ENCODE measurements at regions not wholly inside any gene's neighbourhood (a gene's known extent, or its start where the extent isn't known, plus 50 kb on each side); places are given as distances from the start of the nearest gene placed in this dataset.

DNA sequence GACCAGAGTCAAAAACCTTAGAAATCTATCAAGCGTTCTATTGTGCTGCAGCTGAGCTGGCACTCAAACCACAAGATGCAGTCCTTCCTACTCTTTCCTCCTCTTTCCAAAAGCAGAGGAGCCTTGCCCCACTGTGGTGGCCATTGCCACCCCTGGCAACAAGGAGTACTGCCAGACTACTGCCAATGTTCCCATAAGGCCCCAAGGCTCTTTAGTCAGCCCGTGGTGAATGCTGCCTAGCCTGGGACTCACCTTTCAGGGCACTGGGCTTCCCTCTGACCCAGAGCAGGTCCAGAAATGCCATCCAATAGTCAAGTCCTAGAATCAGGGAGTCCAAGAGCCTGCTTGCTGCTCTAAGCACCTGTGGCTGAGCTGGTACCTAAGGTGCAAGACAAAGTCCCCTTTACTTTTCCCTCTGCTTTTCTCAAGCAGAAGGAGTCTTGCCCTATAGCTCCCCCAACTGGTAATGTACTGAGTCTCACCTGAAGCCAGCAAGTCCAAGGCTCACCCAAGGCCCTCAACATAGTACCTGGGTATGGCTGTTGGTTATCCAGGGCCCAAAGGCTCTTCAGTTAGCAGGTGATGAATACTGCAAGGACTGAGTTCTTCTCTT, 219.4 kb downstream of the ATPSCKMT start:
- no peaks in the 10 kb centered on the region; a peak in 1 of 7 replicates for H3K4me1 ChIP-seq (replicated peaks in 1 of 4; ENCODE audit: control insufficient read depth in 3 of 4, insufficient read depth in 4 of 4, low read length in 3 of 4)
- H3K4me3 ChIP-seq (ENCODE audit: extremely low read depth in 1 of 4, insufficient read depth in 2 of 4, low read depth in 3 of 4, low read length in 4 of 4) = no peak overlapping the region
- 97% methylated on average over 2 of the region's 2 CpGs; no CpG with 5 or more reads in 1 of the 2 experiments for WGBS, 2 experiments (ENCODE audit: extremely low coverage in 1 of 2, insufficient coverage in 1 of 2, insufficient read length in 1 of 2, insufficient replicate concordance in 2 of 2, low coverage in 1 of 2, low lambda C conversion rate in 2 of 2, missing lambda C conversion rate in 1 of 2)
- H3K27ac ChIP-seq (ENCODE audit: low read depth, low read length) = no peak overlapping the region
- TF ChIP-seq CTBP2 (IDR thresholded peaks at IDR 0.05; ENCODE audit: borderline replicate concordance, insufficient read depth, insufficient read length, low read length) (no peak), GABPA (IDR thresholded peaks at IDR 0.05; ENCODE audit: borderline replicate concordance, insufficient read depth, low read length) (no peak), CBX8 (IDR thresholded peaks at IDR 0.05; ENCODE audit: borderline replicate concordance, low read depth, low read length) (no peak), RAD21 (IDR thresholded peaks at IDR 0.05 in 1 of 2, conservative IDR thresholded peaks at IDR 0.05 in 1 of 2; ENCODE audit: low read depth in 2 of 2, low read length in 2 of 2) (peak; percentile 75 to 85), CEBPB (IDR thresholded peaks at IDR 0.05; ENCODE audit: low read depth, low read length) (no peak), KDM1A (IDR thresholded peaks at IDR 0.05; ENCODE audit: borderline replicate concordance, low read length) (no peak), SIN3A (conservative IDR thresholded peaks at IDR 0.05 in 1 of 2, IDR thresholded peaks at IDR 0.05 in 1 of 2; ENCODE audit: low read depth in 1 of 2, low read length in 2 of 2) (no peak)
- TF ChIP-seq, protein P1, sequence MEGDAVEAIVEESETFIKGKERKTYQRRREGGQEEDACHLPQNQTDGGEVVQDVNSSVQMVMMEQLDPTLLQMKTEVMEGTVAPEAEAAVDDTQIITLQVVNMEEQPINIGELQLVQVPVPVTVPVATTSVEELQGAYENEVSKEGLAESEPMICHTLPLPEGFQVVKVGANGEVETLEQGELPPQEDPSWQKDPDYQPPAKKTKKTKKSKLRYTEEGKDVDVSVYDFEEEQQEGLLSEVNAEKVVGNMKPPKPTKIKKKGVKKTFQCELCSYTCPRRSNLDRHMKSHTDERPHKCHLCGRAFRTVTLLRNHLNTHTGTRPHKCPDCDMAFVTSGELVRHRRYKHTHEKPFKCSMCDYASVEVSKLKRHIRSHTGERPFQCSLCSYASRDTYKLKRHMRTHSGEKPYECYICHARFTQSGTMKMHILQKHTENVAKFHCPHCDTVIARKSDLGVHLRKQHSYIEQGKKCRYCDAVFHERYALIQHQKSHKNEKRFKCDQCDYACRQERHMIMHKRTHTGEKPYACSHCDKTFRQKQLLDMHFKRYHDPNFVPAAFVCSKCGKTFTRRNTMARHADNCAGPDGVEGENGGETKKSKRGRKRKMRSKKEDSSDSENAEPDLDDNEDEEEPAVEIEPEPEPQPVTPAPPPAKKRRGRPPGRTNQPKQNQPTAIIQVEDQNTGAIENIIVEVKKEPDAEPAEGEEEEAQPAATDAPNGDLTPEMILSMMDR (IDR thresholded peaks at IDR 0.05; ENCODE audit: control extremely low read depth in 1 of 3, insufficient read depth in 1 of 3, low read depth in 1 of 3, low read length in 3 of 3) = peak; percentile 48 to 68 (median 67)
- FAIRE-seq (peak; percentile 82), DNase-seq (ENCODE audit: low read depth in 1 of 2, low spot score in 2 of 2) (peak in 1 of 2 experiments; percentile 62)
- no peak overlapping the region for H3K56ac ChIP-seq (replicated peaks; ENCODE audit: insufficient read length, low read depth, low read length)
- H3K23me2 ChIP-seq (ENCODE audit: low read depth, low read length) = no peaks in the 10 kb centered on the region
- H3K9me3 ChIP-seq (ENCODE audit: insufficient read depth in 2 of 2, low read depth in 1 of 2, low read length in 1 of 2) = no peaks in the 10 kb centered on the region
- no peak overlapping the region for H2BK120ac ChIP-seq (replicated peaks; ENCODE audit: low read depth, low read length)
- H3K4ac ChIP-seq (replicated peaks; ENCODE audit: insufficient read length, low read depth, low read length) = no peak overlapping the region
- no peaks in the 10 kb centered on the region for H3K36me3 ChIP-seq (ENCODE audit: control insufficient read depth in 2 of 4, insufficient read depth in 4 of 4, low read length in 3 of 4)
- H2BK15ac ChIP-seq (ENCODE audit: low read length) = 0 out of 2 replicates have a peak overlapping the region, but pooled peaks have one; percentile 16
- H4K20me1 ChIP-seq (replicated peaks in 1 of 2; ENCODE audit: control insufficient read depth in 1 of 2, insufficient read depth in 2 of 2, low read length in 2 of 2) = no peaks in the 10 kb centered on the region
- H4K8ac ChIP-seq (ENCODE audit: extremely low read depth, insufficient read depth, low read length) = no peak overlapping the region
- POLR2A ChIA-PET (ENCODE audit: partially characterized antibody) = interaction anchor here (1.0 kb wide), 1 partner anchor 196 kb away, joined by 3 read pairs; no protein-coding TSS in a partner anchor
- peak overlapping the region; percentile 80; the same call in 1 of the 2 replicates for H2BK20ac ChIP-seq (ENCODE audit: low read length)
- H4K91ac ChIP-seq (replicated peaks; ENCODE audit: insufficient read length, low read length) = no peak overlapping the region
- H3K27me3 ChIP-seq (replicated peaks in 1 of 4; ENCODE audit: control insufficient read depth in 3 of 4, extremely low read depth in 1 of 4, insufficient read depth in 3 of 4, low read length in 3 of 4) = no peaks in the 10 kb centered on the region
- H3K18ac ChIP-seq (ENCODE audit: extremely low read depth, low read length) = no peak overlapping the region
- H2AK5ac ChIP-seq (ENCODE audit: low read depth, low read length) = no peak overlapping the region
- H3K4me2 ChIP-seq (ENCODE audit: insufficient read depth in 1 of 2, low read depth in 2 of 2, low read length in 2 of 2) = no peak overlapping the region
- H3K23ac ChIP-seq (ENCODE audit: insufficient read length) = no peak overlapping the region
- peak overlapping the region; percentile 68; the same call in 1 of the 2 replicates for H2BK5ac ChIP-seq (ENCODE audit: low read depth, low read length)
- CTCF ChIA-PET (ENCODE audit: partially characterized antibody) = interaction anchor here (0.5 to 5.7 kb wide), 90 partner anchors 9 to 797 kb away, joined by 3 to 54 read pairs (median 4); no protein-coding TSS in a partner anchor
- H3K14ac ChIP-seq (ENCODE audit: insufficient read length) = no peak overlapping the region
- no peak overlapping the region for H4K5ac ChIP-seq (ENCODE audit: insufficient read length, low read depth, low read length)
- H3K79me1 ChIP-seq (ENCODE audit: low read depth, low read length) = no peaks in the 10 kb centered on the region
- no peak overlapping the region for H3K9ac ChIP-seq (replicated peaks in 1 of 4; ENCODE audit: extremely low read depth in 1 of 4, low read depth in 3 of 4, low read length in 3 of 4)
- peak overlapping the region; percentile 84; the same call in 1 of the 2 replicates for H2BK12ac ChIP-seq (ENCODE audit: low read depth, low read length)
- H2AFZ ChIP-seq (ENCODE audit: low read length) = peak overlapping the region; percentile 36; the same call in 1 of the 2 replicates
- H3K79me2 ChIP-seq (ENCODE audit: control insufficient read depth in 1 of 2, insufficient read depth in 2 of 2, low read length in 2 of 2) = no peaks in the 10 kb centered on the region
